GM21529 (cell line): ENCODE measurements at regions not wholly inside any gene's neighbourhood (a gene's known extent, or its start where the extent isn't known, plus 50 kb on each side); places are given as distances from the start of the nearest gene placed in this dataset.
"Not testable (repeated sequence)": the region's sequence is repeated elsewhere in the genome, so short reads cannot be mapped to it uniquely, and the experiment has no call there.

Experiments used
- ATAC-seq: cut with Tn5 transposase; IDR thresholded peaks from one replicate; pipeline ENCODE4 v1.9.1; 2021; ENCODE audit not compliant: unreplicated experiment

- no peak for ATAC-seq
These were observed 125.6 kb downstream of the SOCS6 start for GRCh38 chr18:70414315-70414900.

GRCh38 chr18:70413455-70413854 lies 124.6 kb downstream of the SOCS6 start:
- no peak for ATAC-seq

- no peak for ATAC-seq
These were observed 123.1 kb downstream of the SOCS6 start for GRCh38 chr18:70411876-70412435.

GRCh38 chr18:70411307-70411706 lies 122.5 kb downstream of the SOCS6 start:
- no peak for ATAC-seq

- ATAC-seq = no peak
These were observed 116.2 kb downstream of the SOCS6 start for GRCh38 chr18:70405052-70405451.

GRCh38 chr18:70400476-70400875 lies 111.6 kb downstream of the SOCS6 start:
- no peak for ATAC-seq

GRCh38 chr18:70398076-70398475 lies 109.2 kb downstream of the SOCS6 start:
- no peak for ATAC-seq

GRCh38 chr18:70397259-70397925 lies 108.5 kb downstream of the SOCS6 start:
- no peak for ATAC-seq

GRCh38 chr18:70395771-70396170 lies 106.9 kb downstream of the SOCS6 start:
- ATAC-seq = not testable (repeated sequence)

GRCh38 chr18:70394672-70395071 lies 105.8 kb downstream of the SOCS6 start:
- ATAC-seq = no peak

GRCh38 chr18:70390371-70391090 lies 101.7 kb downstream of the SOCS6 start:
- ATAC-seq = no peak

GRCh38 chr18:70389036-70389435 lies 100.2 kb downstream of the SOCS6 start:
- not testable (repeated sequence) for ATAC-seq

- ATAC-seq = no peak
These were observed 98.2 kb downstream of the SOCS6 start for GRCh38 chr18:70387027-70387426.

GRCh38 chr18:70386582-70386981 lies 97.7 kb downstream of the SOCS6 start:
- ATAC-seq = no peak

GRCh38 chr18:70385474-70385873 lies 96.6 kb downstream of the SOCS6 start:
- no peak for ATAC-seq

GRCh38 chr18:70384181-70384790 lies 95.4 kb downstream of the SOCS6 start:
- no peak for ATAC-seq

- no peak for ATAC-seq
These were observed 94.3 kb downstream of the SOCS6 start for GRCh38 chr18:70382992-70383717.

GRCh38 chr18:70382017-70382416 lies 93.2 kb downstream of the SOCS6 start:
- no peak for ATAC-seq

GRCh38 chr18:70380915-70381896 lies 92.4 kb downstream of the SOCS6 start:
- ATAC-seq = no peak
